ENCODE measurements at regions not wholly inside any gene's neighbourhood (a gene's known extent, or its start where the extent isn't known, plus 50 kb on each side); places are given as distances from the start of the nearest gene placed in this dataset.

GRCh38 chr1:234701737-234702341, 91.9 kb upstream of the IRF2BP2 start:
- no peak for FAIRE-seq
- DNase-seq (ENCODE audit: low spot score in 2 of 2) = no peak

- FAIRE-seq (no peak), DNase-seq (ENCODE audit: low spot score in 2 of 2) (no peak)
Measured at GRCh38 chr1:234699795-234700665, 90.1 kb upstream of the IRF2BP2 start.

- no peak for DNase-seq (ENCODE audit: low spot score in 2 of 2)
- no peak for FAIRE-seq
Measured at GRCh38 chr1:234698686-234699085, 88.7 kb upstream of the IRF2BP2 start.

- FAIRE-seq = no peak
- no peak for DNase-seq (ENCODE audit: low spot score in 2 of 2)
Measured at GRCh38 chr1:234697741-234698140, 87.8 kb upstream of the IRF2BP2 start.

GRCh38 chr1:234697015-234697414, 87.0 kb upstream of the IRF2BP2 start:
- DNase-seq (ENCODE audit: low spot score in 2 of 2) (no peak), FAIRE-seq (no peak)

GRCh38 chr1:234696148-234696576, 86.2 kb upstream of the IRF2BP2 start:
- no peak for FAIRE-seq

GRCh38 chr1:234694661-234695060, 84.7 kb upstream of the IRF2BP2 start:
- FAIRE-seq = no peak
- DNase-seq (ENCODE audit: low spot score in 2 of 2) = no peak

More at GRCh38 chr1:234696148-234696576, 86.2 kb upstream of the IRF2BP2 start:
- no peak for DNase-seq (ENCODE audit: low spot score in 2 of 2)

- FAIRE-seq (no peak), DNase-seq (ENCODE audit: low spot score in 2 of 2) (no peak)
Measured at GRCh38 chr1:234692966-234693580, 83.1 kb upstream of the IRF2BP2 start.

- FAIRE-seq (no peak), DNase-seq (ENCODE audit: low spot score in 2 of 2) (no peak)
Measured at GRCh38 chr1:234691567-234691966, 81.6 kb upstream of the IRF2BP2 start.

GRCh38 chr1:234690872-234691271, 80.9 kb upstream of the IRF2BP2 start:
- FAIRE-seq (no peak), DNase-seq (ENCODE audit: low spot score in 2 of 2) (no peak)

GRCh38 chr1:234689236-234689635, 79.3 kb upstream of the IRF2BP2 start:
- DNase-seq (ENCODE audit: low spot score in 2 of 2) (no peak), FAIRE-seq (no peak)

GRCh38 chr1:234687011-234687410, 77.0 kb upstream of the IRF2BP2 start:
- no peak for FAIRE-seq
- DNase-seq (ENCODE audit: low spot score in 2 of 2) = no peak

- FAIRE-seq (no peak), DNase-seq (ENCODE audit: low spot score in 2 of 2) (no peak)
Measured at GRCh38 chr1:234686035-234686434, 76.1 kb upstream of the IRF2BP2 start.

GRCh38 chr1:234684856-234685255, 74.9 kb upstream of the IRF2BP2 start:
- FAIRE-seq (no peak), DNase-seq (ENCODE audit: low spot score in 2 of 2) (no peak)

GRCh38 chr1:234683861-234684632, 74.1 kb upstream of the IRF2BP2 start:
- no peak for DNase-seq (ENCODE audit: low spot score in 2 of 2)

GRCh38 chr1:234683127-234683860, 73.3 kb upstream of the IRF2BP2 start:
- DNase-seq (ENCODE audit: low spot score in 2 of 2) (no peak), FAIRE-seq (no peak)

More at GRCh38 chr1:234683861-234684632, 74.1 kb upstream of the IRF2BP2 start:
- no peak for FAIRE-seq

GRCh38 chr1:234681990-234682389, 72.0 kb upstream of the IRF2BP2 start:
- FAIRE-seq = no peak
- no peak for DNase-seq (ENCODE audit: low spot score in 2 of 2)

- no peak for FAIRE-seq
- no peak for DNase-seq (ENCODE audit: low spot score in 2 of 2)
Measured at GRCh38 chr1:234681065-234681464, 71.1 kb upstream of the IRF2BP2 start.

- FAIRE-seq = no peak
- DNase-seq (ENCODE audit: low spot score in 2 of 2) = no peak
Measured at GRCh38 chr1:234680331-234680904, 70.4 kb upstream of the IRF2BP2 start.
